Neural cell (in vitro differentiated cells): ENCODE measurements at regions not wholly inside any gene's neighbourhood (a gene's known extent, or its start where the extent isn't known, plus 50 kb on each side); places are given as distances from the start of the nearest gene placed in this dataset.

Source experiments
- CTCF ChIP-seq: fragments of 450-650 bp; IDR thresholded peaks from 2 replicates; pipeline ENCODE4 v1.5.1; 2014; ENCODE audit warnings: antibody characterized with exemption, mild to moderate bottlenecking, moderate library complexity; ENCODE audit not compliant: poor library complexity, severe bottlenecking
- EZH2 ChIP-seq: fragments of 200-600, 300-800 bp; shearing (Covaris generic), sonication (generic); IDR thresholded peaks from 2 replicates; pipeline ENCODE4 v1.6.1; 2014; ENCODE audit warnings: antibody characterized with exemption, low read length, borderline replicate concordance, mild to moderate bottlenecking; ENCODE audit not compliant: insufficient read depth, poor library complexity, severe bottlenecking
- MXI1 ChIP-seq: fragments of 450-650 bp; conservative IDR thresholded peaks from 2 replicates; pipeline ENCODE4 v1.6.1; 2014; ENCODE audit warnings: antibody characterized with exemption, mild to moderate bottlenecking; ENCODE audit not compliant: poor library complexity, severe bottlenecking
- POLR2AphosphoS5 ChIP-seq: IDR thresholded peaks from 2 replicates; pipeline ENCODE4 v1.6.1; 2012
- RAD21 ChIP-seq: fragments of 450-650 bp; conservative IDR thresholded peaks from 2 replicates; pipeline ENCODE4 v1.6.1; 2014; ENCODE audit warnings: antibody characterized with exemption, mild to moderate bottlenecking, moderate library complexity

GRCh38 chr10:4635388-4635787, 190.6 kb upstream of the AKR1E2 start:
- no peak for TF ChIP-seq CTCF
- no peak for TF ChIP-seq POLR2AphosphoS5
- TF ChIP-seq RAD21 = no peak
- TF ChIP-seq MXI1 = no peak
- no peak for TF ChIP-seq EZH2
